ENCODE measurements at regions not wholly inside any gene's neighbourhood (a gene's known extent, or its start where the extent isn't known, plus 50 kb on each side); places are given as distances from the start of the nearest gene placed in this dataset.

DNA sequence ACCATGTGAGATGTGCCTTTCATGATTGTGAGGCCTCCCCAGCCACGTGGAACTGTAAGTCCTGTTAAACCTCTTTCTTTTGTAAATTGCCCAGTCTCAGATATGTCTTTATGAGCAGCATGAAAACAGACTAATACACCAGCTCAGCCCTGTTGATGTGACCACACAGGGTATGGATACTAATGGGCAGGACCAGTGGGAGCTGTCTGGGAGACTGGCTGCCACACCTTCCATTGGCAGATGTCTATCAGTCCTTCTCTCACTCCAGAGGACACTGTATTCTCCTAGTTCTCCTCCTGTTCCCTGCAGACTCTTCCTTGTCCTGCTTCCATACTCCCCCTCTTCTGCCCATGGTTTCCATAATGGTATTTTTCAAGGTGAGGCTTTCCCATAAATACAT is 104.4 kb downstream of the PRLHR start:
- DNase-seq (ENCODE audit: insufficient read length, low spot score, missing footprints) = no peak
- Histone ChIP-seq H3K9me3 (ENCODE audit: low read depth, low read length) (no peaks in the 10 kb centered on the region), H3K27me3 (ENCODE audit: insufficient read depth, low read length) (no peaks in the 10 kb centered on the region), H3K4me2 (ENCODE audit: insufficient read depth, low read length) (no peak overlapping the region), H3K4me3 (ENCODE audit: insufficient read depth, low read length) (no peak overlapping the region), H4K20me1 (ENCODE audit: insufficient read depth, low read length) (no peaks in the 10 kb centered on the region), H3K79me2 (ENCODE audit: insufficient read depth, low read length) (no peaks in the 10 kb centered on the region), H3K27ac (ENCODE audit: low read depth, low read length) (no peak overlapping the region), H3K4me1 (ENCODE audit: insufficient read depth, low read length) (no peaks in the 10 kb centered on the region), H2AFZ (ENCODE audit: low read length) (no peak overlapping the region), H3K36me3 (ENCODE audit: insufficient read depth, low read length) (no peaks in the 10 kb centered on the region)
- TF ChIP-seq CTCF (IDR thresholded peaks at IDR 0.05; ENCODE audit: extremely low read depth, low read depth, low read length) = no peak

DNA sequence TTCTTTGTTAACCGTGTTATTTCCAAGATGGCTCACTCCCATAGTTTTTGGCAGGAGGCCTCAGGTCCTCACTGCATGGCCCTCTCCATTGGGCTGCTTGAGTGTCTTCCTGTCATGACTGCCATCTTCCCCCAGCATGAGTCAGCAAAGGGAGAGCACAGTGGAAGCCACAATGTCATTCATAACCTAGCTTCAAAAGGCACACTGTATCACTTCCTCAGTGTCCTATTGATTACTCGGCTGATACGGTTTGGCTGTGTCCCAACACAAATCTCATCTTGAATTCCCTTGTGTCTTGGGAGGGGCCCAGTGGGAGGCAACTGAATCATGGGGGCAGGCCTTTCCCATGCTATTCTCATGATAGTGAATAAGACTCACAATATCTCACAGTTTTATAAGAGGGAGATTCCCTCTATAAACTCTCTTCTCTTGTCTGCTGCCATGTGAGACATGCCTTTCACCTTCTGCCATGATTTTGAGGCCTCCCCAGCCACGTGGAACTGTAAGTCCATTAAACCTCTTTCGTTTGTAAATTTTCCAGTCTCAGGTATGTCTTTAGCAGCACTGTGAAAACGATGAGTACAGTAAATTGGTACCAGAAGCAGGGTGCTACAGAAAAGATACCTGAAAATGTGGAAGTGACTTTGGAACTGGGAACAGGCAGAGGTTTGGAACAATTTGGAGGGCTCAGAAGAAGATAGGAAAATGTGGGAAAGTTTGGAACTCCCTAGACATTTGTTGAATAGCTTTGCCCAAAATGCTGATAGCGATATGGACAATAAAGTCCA is 106.5 kb downstream of the PRLHR start:
- no peak for TF ChIP-seq CTCF (IDR thresholded peaks at IDR 0.05; ENCODE audit: extremely low read depth, low read depth, low read length)
- H3K79me2 ChIP-seq (ENCODE audit: insufficient read depth, low read length) = no peaks in the 10 kb centered on the region
- no peaks in the 10 kb centered on the region for H3K36me3 ChIP-seq (ENCODE audit: insufficient read depth, low read length)

GRCh38 chr10:118485641-118486040 is 109.8 kb downstream of the PRLHR start:
- H2AFZ ChIP-seq (ENCODE audit: low read length) = no peak overlapping the region
- H4K20me1 ChIP-seq (ENCODE audit: insufficient read depth, low read length) = no peaks in the 10 kb centered on the region
- TF ChIP-seq CTCF (IDR thresholded peaks at IDR 0.05; ENCODE audit: extremely low read depth, low read depth, low read length) = no peak

More for the DNA sequence above, 106.5 kb downstream of the PRLHR start:
- Histone ChIP-seq H3K9me3 (ENCODE audit: low read depth, low read length) (no peaks in the 10 kb centered on the region), H3K27me3 (ENCODE audit: insufficient read depth, low read length) (no peaks in the 10 kb centered on the region), H4K20me1 (ENCODE audit: insufficient read depth, low read length) (no peaks in the 10 kb centered on the region), H3K4me2 (ENCODE audit: insufficient read depth, low read length) (no peak overlapping the region), H3K4me1 (ENCODE audit: insufficient read depth, low read length) (no peaks in the 10 kb centered on the region), H2AFZ (ENCODE audit: low read length) (no peak overlapping the region), H3K27ac (ENCODE audit: low read depth, low read length) (no peak overlapping the region), H3K4me3 (ENCODE audit: insufficient read depth, low read length) (no peak overlapping the region)
- DNase-seq (ENCODE audit: insufficient read length, low spot score, missing footprints) = no peak

GRCh38 chr10:118484152-118484871 is 111.1 kb downstream of the PRLHR start:
- no peak for TF ChIP-seq CTCF (IDR thresholded peaks at IDR 0.05; ENCODE audit: extremely low read depth, low read depth, low read length)
- H3K4me2 ChIP-seq (ENCODE audit: insufficient read depth, low read length) = no peak overlapping the region
- H3K79me2 ChIP-seq (ENCODE audit: insufficient read depth, low read length) = no peaks in the 10 kb centered on the region
- no peak overlapping the region for H3K27ac ChIP-seq (ENCODE audit: low read depth, low read length)
- no peaks in the 10 kb centered on the region for H3K27me3 ChIP-seq (ENCODE audit: insufficient read depth, low read length)
- H4K20me1 ChIP-seq (ENCODE audit: insufficient read depth, low read length) = no peaks in the 10 kb centered on the region
- H2AFZ ChIP-seq (ENCODE audit: low read length) = no peak overlapping the region
- H3K36me3 ChIP-seq (ENCODE audit: insufficient read depth, low read length) = no peaks in the 10 kb centered on the region
- no peak for DNase-seq (ENCODE audit: insufficient read length, low spot score, missing footprints)
- no peaks in the 10 kb centered on the region for H3K9me3 ChIP-seq (ENCODE audit: low read depth, low read length)
- H3K4me1 ChIP-seq (ENCODE audit: insufficient read depth, low read length) = no peaks in the 10 kb centered on the region
- no peak overlapping the region for H3K4me3 ChIP-seq (ENCODE audit: insufficient read depth, low read length)

More at GRCh38 chr10:118485641-118486040, 109.8 kb downstream of the PRLHR start:
- Histone ChIP-seq H3K4me1 (ENCODE audit: insufficient read depth, low read length) (no peaks in the 10 kb centered on the region), H3K4me2 (ENCODE audit: insufficient read depth, low read length) (no peak overlapping the region), H3K4me3 (ENCODE audit: insufficient read depth, low read length) (no peak overlapping the region), H3K36me3 (ENCODE audit: insufficient read depth, low read length) (no peaks in the 10 kb centered on the region), H3K79me2 (ENCODE audit: insufficient read depth, low read length) (no peaks in the 10 kb centered on the region), H3K27me3 (ENCODE audit: insufficient read depth, low read length) (no peaks in the 10 kb centered on the region), H3K27ac (ENCODE audit: low read depth, low read length) (no peak overlapping the region), H3K9me3 (ENCODE audit: low read depth, low read length) (no peaks in the 10 kb centered on the region)
- DNase-seq (ENCODE audit: insufficient read length, low spot score, missing footprints) = no peak

All from osteoblast (primary cell).